H9 (cell line): ENCODE measurements at regions not wholly inside any gene's neighbourhood (a gene's known extent, or its start where the extent isn't known, plus 50 kb on each side); places are given as distances from the start of the nearest gene placed in this dataset.

Source experiments
- DNase-seq: peaks from one replicate; pipeline ENCODE4 v3.0.0-alpha.2; 2017
- H2AFZ ChIP-seq: one replicate; pipeline ENCODE4 v1.6.1; 2013; ENCODE audit warnings: mild to moderate bottlenecking, low read length, control low read depth, moderate library complexity
- H2AK5ac ChIP-seq: 2 replicates; pipeline ENCODE4 v1.6.1; 2013; ENCODE audit warnings: low read length, control low read depth, mixed read lengths; ENCODE audit not compliant: insufficient read length
- H2BK120ac ChIP-seq: one replicate; pipeline ENCODE4 v1.6.1; 2013; ENCODE audit warnings: low read depth, mild to moderate bottlenecking, low read length, control low read depth, inconsistent platforms; ENCODE audit not compliant: poor library complexity, severe bottlenecking
- H2BK12ac ChIP-seq: 2 replicates; pipeline ENCODE4 v1.6.1; 2013; ENCODE audit warnings: low read length, control low read depth, mixed read lengths, low read depth; ENCODE audit not compliant: insufficient read length
- H2BK15ac ChIP-seq: 2 replicates; pipeline ENCODE4 v1.6.1; 2013; ENCODE audit warnings: low read depth, low read length, control low read depth
- H2BK20ac ChIP-seq: one replicate; pipeline ENCODE4 v1.6.1; 2013; ENCODE audit warnings: low read depth, mild to moderate bottlenecking, low read length, control low read depth, inconsistent platforms; ENCODE audit not compliant: poor library complexity, severe bottlenecking
- H2BK5ac ChIP-seq: 2 replicates; pipeline ENCODE4 v1.6.1; 2013; ENCODE audit warnings: low read length, control low read depth, mixed read lengths; ENCODE audit not compliant: insufficient read length
- H3K14ac ChIP-seq: 2 replicates; pipeline ENCODE4 v1.6.1; 2013; ENCODE audit warnings: low read length, control low read depth; ENCODE audit not compliant: insufficient read depth
- H3K18ac ChIP-seq: 2 replicates; pipeline ENCODE4 v1.6.1; 2013; ENCODE audit warnings: low read depth, mild to moderate bottlenecking, mixed read lengths, low read length, control low read depth; ENCODE audit not compliant: insufficient read length
- H3K23ac ChIP-seq: 2 replicates; pipeline ENCODE4 v1.6.1; 2013; ENCODE audit warnings: low read length, control low read depth, mixed read lengths, low read depth; ENCODE audit not compliant: insufficient read length
- H3K23me2 ChIP-seq: 2 replicates; pipeline ENCODE4 v1.6.1; 2013; ENCODE audit warnings: low read depth, mild to moderate bottlenecking, mixed read lengths, low read length, control low read depth; ENCODE audit not compliant: insufficient read length, poor library complexity, severe bottlenecking
- H3K27ac ChIP-seq: 2 replicates; pipeline ENCODE4 v1.5.1; 2013; ENCODE audit warnings: low read length, control low read depth, mixed read lengths, low read depth; ENCODE audit not compliant: insufficient read length
- H3K27me3 ChIP-seq: 2 replicates; pipeline ENCODE4 v1.6.1; 2013; ENCODE audit warnings: low read length, control low read depth, inconsistent platforms; ENCODE audit not compliant: insufficient read depth
- H3K4ac ChIP-seq: 2 replicates; pipeline ENCODE4 v1.6.1; 2013; ENCODE audit warnings: low read depth, mild to moderate bottlenecking, control low read depth, inconsistent platforms, low read length, moderate library complexity
- H3K4me1 ChIP-seq: 2 replicates; pipeline ENCODE4 v1.6.1; 2013; ENCODE audit warnings: low read length, control low read depth, inconsistent platforms; ENCODE audit not compliant: insufficient read depth
- H3K4me2 ChIP-seq: 2 replicates; pipeline ENCODE4 v1.6.1; 2013; ENCODE audit warnings: low read length, control low read depth, mixed read lengths; ENCODE audit not compliant: insufficient read length, insufficient read depth
- H3K56ac ChIP-seq: 2 replicates; pipeline ENCODE4 v1.6.1; 2013; ENCODE audit warnings: low read depth, mild to moderate bottlenecking, mixed read lengths, low read length, control low read depth; ENCODE audit not compliant: insufficient read length
- H3K79me1 ChIP-seq: 2 replicates; pipeline ENCODE4 v1.6.1; 2013; ENCODE audit warnings: low read depth, mild to moderate bottlenecking, moderate library complexity, low read length, control low read depth, inconsistent platforms; ENCODE audit not compliant: insufficient read depth, poor library complexity, severe bottlenecking
- H3K79me2 ChIP-seq: 2 replicates; pipeline ENCODE4 v1.6.1; 2013; ENCODE audit warnings: low read length, control low read depth, inconsistent platforms; ENCODE audit not compliant: insufficient read depth
- H3K9ac ChIP-seq: 2 replicates; pipeline ENCODE4 v1.6.1; 2013; ENCODE audit warnings: low read length, control low read depth, mixed read lengths; ENCODE audit not compliant: insufficient read length; ENCODE audit errors: extremely low read depth
- H3K9me3 ChIP-seq: one replicate; pipeline ENCODE4 v1.6.1; 2013; ENCODE audit warnings: low read depth, low read length, inconsistent platforms; ENCODE audit not compliant: control insufficient read depth
- H3T11ph ChIP-seq: one replicate; pipeline ENCODE4 v1.6.1; 2013; ENCODE audit warnings: mild to moderate bottlenecking, low read length, control low read depth, inconsistent platforms
- H4K20me1 ChIP-seq: one replicate; pipeline ENCODE4 v1.6.1; 2013; ENCODE audit not compliant: control insufficient read depth, insufficient read length, insufficient read depth
- H4K5ac ChIP-seq: 2 replicates; pipeline ENCODE4 v1.6.1; 2013; ENCODE audit warnings: low read depth, mild to moderate bottlenecking, mixed read lengths, low read length, control low read depth; ENCODE audit not compliant: insufficient read length
- H4K8ac ChIP-seq: replicated peaks from 2 replicates; pipeline ENCODE4 v1.6.1; 2013; ENCODE audit warnings: low read length, control low read depth, mixed read lengths, low read depth; ENCODE audit not compliant: insufficient read length
- H4K91ac ChIP-seq: 2 replicates; pipeline ENCODE4 v1.6.1; 2013; ENCODE audit warnings: low read depth, mild to moderate bottlenecking, moderate library complexity, mixed read lengths, low read length, control low read depth; ENCODE audit not compliant: insufficient read length
- H3K27ac Mint-ChIP-seq, 3 experiments: 2 replicates in 2 of 3; 3 replicates in 1 of 3; pipeline ENCODE4 v1.8.0; 2020 to 2021; ENCODE audit warnings: mixed read lengths in 3 of 3, mild to moderate bottlenecking in 1 of 3, moderate library complexity in 1 of 3
- H3K27me3 Mint-ChIP-seq: 2 replicates; pipeline ENCODE4 v1.8.0; 2021; ENCODE audit warnings: low read depth, mild to moderate bottlenecking, moderate library complexity, mixed read lengths
- H3K36me3 Mint-ChIP-seq, 3 experiments: 2 replicates in 2 of 3; 3 replicates in 1 of 3; pipeline ENCODE4 v1.8.0; 2020 to 2021; ENCODE audit warnings: low read depth in 3 of 3, mixed read lengths in 3 of 3; ENCODE audit not compliant: insufficient read depth in 1 of 3
- H3K4me1 Mint-ChIP-seq, 2 experiments: 2 replicates each; pipeline ENCODE4 v1.8.0; 2020; ENCODE audit warnings: mixed read lengths in 2 of 2
- H3K4me3 Mint-ChIP-seq, 2 experiments: 2 replicates in 1 of 2; 3 replicates in 1 of 2; pipeline ENCODE4 v1.8.0; 2020 to 2021; ENCODE audit warnings: mild to moderate bottlenecking in 2 of 2, mixed read lengths in 2 of 2, moderate library complexity in 1 of 2
- H3K9me3 Mint-ChIP-seq, 2 experiments: 2 replicates in 1 of 2; 3 replicates in 1 of 2; pipeline ENCODE4 v1.8.0; 2020; ENCODE audit warnings: mild to moderate bottlenecking in 2 of 2, mixed read lengths in 2 of 2, moderate library complexity in 1 of 2
- TF ChIP-seq, protein P1 (sequence below): fragments of 200-600 bp; sonication (generic); conservative IDR thresholded peaks from 3 replicates; pipeline ENCODE4 v1.8.0; 2021; ENCODE audit warnings: antibody characterized with exemption, mild to moderate bottlenecking

DNA sequence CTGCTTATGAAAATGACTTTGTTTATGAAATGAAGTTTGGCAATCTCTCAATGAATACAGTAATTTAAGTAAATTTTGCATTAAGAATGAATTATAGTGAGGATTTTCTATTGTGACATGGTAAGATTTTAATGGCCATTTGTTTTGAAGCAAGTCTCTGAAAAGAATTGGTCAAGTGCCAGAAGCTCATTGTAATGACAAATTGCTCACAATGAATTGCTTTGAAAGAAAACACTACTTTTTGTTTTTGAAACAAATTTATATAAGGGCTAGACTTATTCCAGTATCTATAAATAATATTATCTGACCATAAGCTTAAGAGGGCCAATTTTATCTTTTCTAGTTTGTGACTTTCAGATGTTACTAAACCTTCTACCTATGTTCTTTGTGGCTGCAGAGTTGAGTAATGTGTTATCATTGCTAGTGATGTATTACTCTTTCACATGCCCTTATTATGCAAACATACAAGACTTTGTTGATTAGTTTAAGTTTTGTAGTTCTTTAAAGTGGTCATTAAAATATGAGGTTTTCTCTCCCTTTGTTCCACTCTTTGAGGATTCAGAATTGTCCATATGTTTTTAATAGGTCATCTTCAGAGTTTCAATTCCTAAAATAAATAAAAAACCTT lies 93.0 kb upstream of the ZNF608 start:
- Histone ChIP-seq H3K4me2 (no peak overlapping the region), H3K4ac (no peak overlapping the region)
- peaks cover 16 to 24% (median 22%) of the 10 kb centered on the region in 3 experiments for H3K36me3 Mint-ChIP-seq

More for the DNA sequence above, 93.0 kb upstream of the ZNF608 start:
- H3K27ac ChIP-seq, result no peak overlapping the region
- Mint-ChIP-seq H3K4me3 (no peak overlapping the region), H3K9me3 (peaks cover 22 to 27% of the 10 kb centered on the region in 2 experiments), H3K27me3 (no peaks in the 10 kb centered on the region), H3K27ac (no peak overlapping the region), H3K4me1 (peaks cover 2% of the 10 kb centered on the region in 2 experiments; a peak in 2 of 4 replicates)
- H4K20me1 ChIP-seq, result no peaks in the 10 kb centered on the region
- H2BK12ac ChIP-seq, result no peak overlapping the region
- no peak overlapping the region for H3K14ac ChIP-seq
- no peak for DNase-seq
- H4K91ac ChIP-seq, result no peak overlapping the region
- H4K5ac ChIP-seq, result no peak overlapping the region
- no peaks in the 10 kb centered on the region for H3K79me2 ChIP-seq
- no peak overlapping the region for H2BK15ac ChIP-seq
- H3T11ph ChIP-seq, result no peak overlapping the region
- H3K9ac ChIP-seq, result no peak overlapping the region
- H3K9me3 ChIP-seq, result no peaks in the 10 kb centered on the region
- H3K79me1 ChIP-seq, result no peaks in the 10 kb centered on the region
- no peaks in the 10 kb centered on the region for H3K27me3 ChIP-seq
- H3K18ac ChIP-seq, result no peak overlapping the region
- H2BK5ac ChIP-seq, result no peak overlapping the region
- no peak overlapping the region for H2BK120ac ChIP-seq
- no peak overlapping the region for H4K8ac ChIP-seq
- no peak overlapping the region for H2AFZ ChIP-seq
- H3K4me1 ChIP-seq, result no peaks in the 10 kb centered on the region
- no peak overlapping the region for H3K56ac ChIP-seq
- H3K23me2 ChIP-seq, result no peaks in the 10 kb centered on the region
- no peak overlapping the region for H2AK5ac ChIP-seq
- no peak overlapping the region for H2BK20ac ChIP-seq
- TF ChIP-seq, protein P1, sequence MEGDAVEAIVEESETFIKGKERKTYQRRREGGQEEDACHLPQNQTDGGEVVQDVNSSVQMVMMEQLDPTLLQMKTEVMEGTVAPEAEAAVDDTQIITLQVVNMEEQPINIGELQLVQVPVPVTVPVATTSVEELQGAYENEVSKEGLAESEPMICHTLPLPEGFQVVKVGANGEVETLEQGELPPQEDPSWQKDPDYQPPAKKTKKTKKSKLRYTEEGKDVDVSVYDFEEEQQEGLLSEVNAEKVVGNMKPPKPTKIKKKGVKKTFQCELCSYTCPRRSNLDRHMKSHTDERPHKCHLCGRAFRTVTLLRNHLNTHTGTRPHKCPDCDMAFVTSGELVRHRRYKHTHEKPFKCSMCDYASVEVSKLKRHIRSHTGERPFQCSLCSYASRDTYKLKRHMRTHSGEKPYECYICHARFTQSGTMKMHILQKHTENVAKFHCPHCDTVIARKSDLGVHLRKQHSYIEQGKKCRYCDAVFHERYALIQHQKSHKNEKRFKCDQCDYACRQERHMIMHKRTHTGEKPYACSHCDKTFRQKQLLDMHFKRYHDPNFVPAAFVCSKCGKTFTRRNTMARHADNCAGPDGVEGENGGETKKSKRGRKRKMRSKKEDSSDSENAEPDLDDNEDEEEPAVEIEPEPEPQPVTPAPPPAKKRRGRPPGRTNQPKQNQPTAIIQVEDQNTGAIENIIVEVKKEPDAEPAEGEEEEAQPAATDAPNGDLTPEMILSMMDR, result no peak
- no peak overlapping the region for H3K23ac ChIP-seq
